HCT116 (cell line): ENCODE measurements at regions not wholly inside any gene's neighbourhood (a gene's known extent, or its start where the extent isn't known, plus 50 kb on each side); places are given as distances from the start of the nearest gene placed in this dataset.
A peak's percentile ranks its signal among the peaks of the same experiment; 100 is the strongest.

Experiments used
- ATAC-seq: fragments of 200-7000 bp; cut with Tn5 transposase; 2 replicates; pipeline ENCODE4 v1.9.1; 2020; ENCODE audit warnings: mild to moderate bottlenecking, moderate library complexity
- BruUV-seq: library from RNA; stranded (reverse); fragments of 400-500 nt; replicated peaks from 2 replicates; lab custom pipeline; 2021; lab: Mats Ljungman, UMichigan
- CTCF ChIA-PET: fragments of 300-600 bp; sonication (Branson Sonifier 250); formaldehyde crosslinking; loops from one replicate; lab custom pipeline; 2021; ENCODE audit warnings: antibody characterized with exemption; lab: Charles Lee
- POLR2A ChIA-PET: fragments of 300-600, 350-600 bp; sonication (Branson Sonifier 250); formaldehyde crosslinking; loops from one replicate; lab custom pipeline; 2021; ENCODE audit warnings: antibody characterized with exemption; lab: Charles Lee
- RAD21 ChIA-PET, 2 experiments: fragments of 300-600 bp; sonication (Branson Sonifier 250); formaldehyde crosslinking; loops; one replicate each; lab custom pipeline; 2023; ENCODE audit warnings: low total read pairs in 2 of 2; ENCODE audit not compliant: uncharacterized antibody in 2 of 2, unreplicated experiment in 2 of 2, low non-redundant PET in 1 of 2; lab: Charles Lee
- DNase-seq: peaks from one replicate; pipeline ENCODE4 v3.0.0-alpha.2; 2010; ENCODE audit warnings: low read depth, low spot score
- H2AFZ ChIP-seq: fragments of 200-600 bp; shearing (Covaris generic), sonication (generic); 2 replicates; pipeline ENCODE4 v1.6.1; 2017; ENCODE audit warnings: low read depth, mixed run types, mixed read lengths, antibody characterized with exemption, low read length; ENCODE audit not compliant: poor library complexity, severe bottlenecking
- H3K27ac ChIP-seq: 2 replicates; pipeline ENCODE4 v1.5.1; 2012; ENCODE audit warnings: low read depth, low read length
- H3K27me3 ChIP-seq: fragments of 200-600 bp; sonication (generic); 2 replicates; pipeline ENCODE4 v1.6.1; 2016; ENCODE audit warnings: mixed run types, low read length, mixed read lengths; ENCODE audit not compliant: insufficient read depth
- H3K36me3 ChIP-seq, 2 experiments: fragments of 200-500 bp in 1 of 2; fragments of 200-600 bp in 1 of 2; sonication (Bioruptor generic) in 1 of 2; sonication (generic) in 1 of 2; 2 replicates each; pipeline versions ENCODE4 v1.5.1 to v1.6.1; 2014 to 2016; ENCODE audit warnings: low read length in 2 of 2, inconsistent platforms in 1 of 2, mixed read lengths in 1 of 2, mixed run types in 1 of 2; ENCODE audit not compliant: insufficient read depth in 2 of 2, control insufficient read depth in 1 of 2
- H3K4me1 ChIP-seq, 2 experiments: fragments of 200-600 bp in 1 of 2; sonication (generic) in 1 of 2; 2 replicates each; pipeline versions ENCODE4 v1.5.1 to v1.6.1; 2012 to 2017; ENCODE audit warnings: low read length in 2 of 2, inconsistent platforms in 1 of 2, mild to moderate bottlenecking in 1 of 2, mixed read lengths in 1 of 2, mixed run types in 1 of 2, moderate library complexity in 1 of 2; ENCODE audit not compliant: insufficient read depth in 2 of 2, control insufficient read depth in 1 of 2
- H3K4me2 ChIP-seq: fragments of 200-600 bp; sonication (generic); 2 replicates; pipeline ENCODE4 v1.6.1; 2017; ENCODE audit warnings: mixed run types, low read length, mixed read lengths
- H3K4me3 ChIP-seq, 2 experiments: fragments of 200-600 bp in 1 of 2; sonication (generic) in 1 of 2; replicated peaks in 1 of 2; 2 replicates each; pipeline ENCODE4 v1.5.1; 2011 to 2016; ENCODE audit warnings: low read length in 2 of 2, control low read depth in 1 of 2, low read depth in 1 of 2, mild to moderate bottlenecking in 1 of 2, mixed read lengths in 1 of 2, mixed run types in 1 of 2
- H3K79me2 ChIP-seq: fragments of 200-600 bp; sonication (generic); 2 replicates; pipeline ENCODE4 v1.6.1; 2017; ENCODE audit warnings: mild to moderate bottlenecking, mixed run types, low read length, moderate library complexity, mixed read lengths; ENCODE audit not compliant: insufficient read depth
- H3K9ac ChIP-seq: fragments of 200-600 bp; sonication (generic); 2 replicates; pipeline ENCODE4 v1.6.1; 2016; ENCODE audit warnings: low read length, mixed read lengths
- H3K9me2 ChIP-seq: fragments of 200-600 bp; sonication (generic), shearing (Covaris generic); 2 replicates; pipeline ENCODE4 v1.6.1; 2017; ENCODE audit warnings: mixed run types, mild to moderate bottlenecking, moderate library complexity; ENCODE audit not compliant: insufficient read depth
- H3K9me3 ChIP-seq, 2 experiments: fragments of 200-500 bp in 1 of 2; fragments of 200-600 bp in 1 of 2; sonication (Bioruptor generic) in 1 of 2; sonication (generic) in 1 of 2; 2 replicates each; pipeline ENCODE4 v1.6.1; 2014 to 2017; ENCODE audit warnings: low read length in 2 of 2, mixed read lengths in 2 of 2, inconsistent platforms in 1 of 2, low read depth in 1 of 2, mild to moderate bottlenecking in 1 of 2, mixed run types in 1 of 2, moderate library complexity in 1 of 2; ENCODE audit not compliant: control insufficient read depth in 1 of 2, insufficient read depth in 1 of 2
- H4K20me1 ChIP-seq: fragments of 200-600 bp; sonication (generic), shearing (Covaris generic); 2 replicates; pipeline ENCODE4 v1.6.1; 2017; ENCODE audit warnings: mixed run types, mild to moderate bottlenecking, moderate library complexity; ENCODE audit not compliant: insufficient read depth
- ATF3 ChIP-seq: IDR thresholded peaks from 2 replicates; pipeline ENCODE4 v1.6.1; 2012
- CEBPB ChIP-seq: IDR thresholded peaks from 2 replicates; pipeline ENCODE4 v1.6.1; 2012; ENCODE audit warnings: low read depth
- EGR1 ChIP-seq: IDR thresholded peaks from 2 replicates; pipeline ENCODE4 v1.6.1; 2012; ENCODE audit warnings: low read depth
- ELF1 ChIP-seq: IDR thresholded peaks from 2 replicates; pipeline ENCODE4 v1.6.1; 2012; ENCODE audit warnings: low read depth, borderline replicate concordance
- EZH2 ChIP-seq: fragments of 200-600 bp; sonication (generic); IDR thresholded peaks from 2 replicates; pipeline ENCODE4 v1.6.1; 2017; ENCODE audit warnings: antibody characterized with exemption, mixed run types
- EZH2phosphoT487 ChIP-seq: fragments of 200-600 bp; IDR thresholded peaks from 2 replicates; pipeline ENCODE4 v1.6.1; 2018; ENCODE audit warnings: antibody characterized with exemption, borderline replicate concordance
- FOSL1 ChIP-seq: IDR thresholded peaks from 2 replicates; pipeline ENCODE4 v1.6.1; 2012; ENCODE audit warnings: low read depth
- JUND ChIP-seq: IDR thresholded peaks from 2 replicates; pipeline ENCODE4 v1.6.1; 2012
- POLR2AphosphoS5 ChIP-seq: IDR thresholded peaks from 2 replicates; pipeline ENCODE4 v1.6.1; 2011; ENCODE audit warnings: mild to moderate bottlenecking, low read depth, low read length, moderate library complexity
- intact Hi-C: fragments of 100-400 bp; cut with micrococcal nuclease; formaldehyde crosslinking; loops from 2 replicates; pipeline ENCODE4 v1.10.0; 2022
- TF ChIP-seq, protein P1 (sequence below): IDR thresholded peaks from 2 replicates; pipeline ENCODE4 v1.6.1; 2012; ENCODE audit warnings: low read depth
- TF ChIP-seq, protein P2 (sequence below), 3 experiments: fragments of 200-600 bp in 1 of 3; sonication (generic) in 1 of 3; IDR thresholded peaks in 2 of 3; conservative IDR thresholded peaks in 1 of 3; 2 replicates each; pipeline ENCODE4 v1.5.1; 2012 to 2017; ENCODE audit warnings: low read depth in 2 of 3, low read length in 2 of 3, antibody characterized with exemption in 1 of 3, borderline replicate concordance in 1 of 3, control low read depth in 1 of 3, mild to moderate bottlenecking in 1 of 3, mixed read lengths in 1 of 3, mixed run types in 1 of 3, moderate library complexity in 1 of 3; ENCODE audit not compliant: insufficient read depth in 1 of 3

GRCh38 chr18:54004828-54005227 is 219.6 kb downstream of the MBD2 start:
- CTCF ChIA-PET, result no interaction called here
- H3K9me3 ChIP-seq, result no peaks in the 10 kb centered on the region

DNA sequence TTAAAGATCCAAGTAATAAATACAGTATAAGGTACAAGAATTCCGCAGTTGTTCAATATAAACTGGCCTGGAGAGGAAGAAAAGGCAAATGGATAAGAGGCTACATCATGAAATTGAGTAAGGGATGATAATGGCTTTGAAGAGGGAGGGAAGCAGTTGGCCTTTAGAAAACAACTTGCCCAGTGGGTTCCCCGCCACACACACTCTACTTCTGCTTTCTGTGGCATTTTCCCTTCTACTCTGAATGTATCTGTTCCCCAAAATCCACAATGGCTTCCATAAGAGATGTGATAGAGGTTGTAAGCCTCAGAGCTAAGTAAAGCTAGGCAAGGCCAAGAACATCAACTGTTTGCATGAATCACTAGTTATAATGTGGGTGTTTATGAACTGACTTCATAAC is 221.3 kb downstream of the MBD2 start:
- Histone ChIP-seq H3K9me3 (no peaks in the 10 kb centered on the region), H3K79me2 (no peaks in the 10 kb centered on the region), H3K4me3 (no peak overlapping the region), H3K4me1 (no peaks in the 10 kb centered on the region), H3K36me3 (no peaks in the 10 kb centered on the region), H3K27ac (no peak overlapping the region), H2AFZ (no peak overlapping the region), H3K4me2 (no peak overlapping the region), H3K9me2 (no peaks in the 10 kb centered on the region), H3K9ac (no peak overlapping the region), H3K27me3 (no peaks in the 10 kb centered on the region), H4K20me1 (no peaks in the 10 kb centered on the region)
- TF ChIP-seq ATF3 (no peak), EZH2phosphoT487 (no peak), JUND (no peak), ELF1 (no peak), CEBPB (no peak), FOSL1 (no peak), POLR2AphosphoS5 (no peak), EGR1 (no peak), EZH2 (no peak)
- TF ChIP-seq, protein P1, sequence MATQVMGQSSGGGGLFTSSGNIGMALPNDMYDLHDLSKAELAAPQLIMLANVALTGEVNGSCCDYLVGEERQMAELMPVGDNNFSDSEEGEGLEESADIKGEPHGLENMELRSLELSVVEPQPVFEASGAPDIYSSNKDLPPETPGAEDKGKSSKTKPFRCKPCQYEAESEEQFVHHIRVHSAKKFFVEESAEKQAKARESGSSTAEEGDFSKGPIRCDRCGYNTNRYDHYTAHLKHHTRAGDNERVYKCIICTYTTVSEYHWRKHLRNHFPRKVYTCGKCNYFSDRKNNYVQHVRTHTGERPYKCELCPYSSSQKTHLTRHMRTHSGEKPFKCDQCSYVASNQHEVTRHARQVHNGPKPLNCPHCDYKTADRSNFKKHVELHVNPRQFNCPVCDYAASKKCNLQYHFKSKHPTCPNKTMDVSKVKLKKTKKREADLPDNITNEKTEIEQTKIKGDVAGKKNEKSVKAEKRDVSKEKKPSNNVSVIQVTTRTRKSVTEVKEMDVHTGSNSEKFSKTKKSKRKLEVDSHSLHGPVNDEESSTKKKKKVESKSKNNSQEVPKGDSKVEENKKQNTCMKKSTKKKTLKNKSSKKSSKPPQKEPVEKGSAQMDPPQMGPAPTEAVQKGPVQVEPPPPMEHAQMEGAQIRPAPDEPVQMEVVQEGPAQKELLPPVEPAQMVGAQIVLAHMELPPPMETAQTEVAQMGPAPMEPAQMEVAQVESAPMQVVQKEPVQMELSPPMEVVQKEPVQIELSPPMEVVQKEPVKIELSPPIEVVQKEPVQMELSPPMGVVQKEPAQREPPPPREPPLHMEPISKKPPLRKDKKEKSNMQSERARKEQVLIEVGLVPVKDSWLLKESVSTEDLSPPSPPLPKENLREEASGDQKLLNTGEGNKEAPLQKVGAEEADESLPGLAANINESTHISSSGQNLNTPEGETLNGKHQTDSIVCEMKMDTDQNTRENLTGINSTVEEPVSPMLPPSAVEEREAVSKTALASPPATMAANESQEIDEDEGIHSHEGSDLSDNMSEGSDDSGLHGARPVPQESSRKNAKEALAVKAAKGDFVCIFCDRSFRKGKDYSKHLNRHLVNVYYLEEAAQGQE, result no peak
- ATAC-seq (no peak), DNase-seq (no peak)
- RAD21 ChIA-PET, result no interaction called here
- CTCF ChIA-PET, result no interaction called here
- POLR2A ChIA-PET, result no interaction called here
- intact Hi-C loops, result no loop called here
- BruUV-seq, result no TSS peak

More at GRCh38 chr18:54004828-54005227, 219.6 kb downstream of the MBD2 start:
- intact Hi-C loops, result no loop called here
- H4K20me1 ChIP-seq, result no peaks in the 10 kb centered on the region
- no peaks in the 10 kb centered on the region for H3K27me3 ChIP-seq
- no peaks in the 10 kb centered on the region for H3K79me2 ChIP-seq
- DNase-seq (no peak), ATAC-seq (peak; percentile 79)
- no peak for TF ChIP-seq FOSL1
- TF ChIP-seq, protein P2, sequence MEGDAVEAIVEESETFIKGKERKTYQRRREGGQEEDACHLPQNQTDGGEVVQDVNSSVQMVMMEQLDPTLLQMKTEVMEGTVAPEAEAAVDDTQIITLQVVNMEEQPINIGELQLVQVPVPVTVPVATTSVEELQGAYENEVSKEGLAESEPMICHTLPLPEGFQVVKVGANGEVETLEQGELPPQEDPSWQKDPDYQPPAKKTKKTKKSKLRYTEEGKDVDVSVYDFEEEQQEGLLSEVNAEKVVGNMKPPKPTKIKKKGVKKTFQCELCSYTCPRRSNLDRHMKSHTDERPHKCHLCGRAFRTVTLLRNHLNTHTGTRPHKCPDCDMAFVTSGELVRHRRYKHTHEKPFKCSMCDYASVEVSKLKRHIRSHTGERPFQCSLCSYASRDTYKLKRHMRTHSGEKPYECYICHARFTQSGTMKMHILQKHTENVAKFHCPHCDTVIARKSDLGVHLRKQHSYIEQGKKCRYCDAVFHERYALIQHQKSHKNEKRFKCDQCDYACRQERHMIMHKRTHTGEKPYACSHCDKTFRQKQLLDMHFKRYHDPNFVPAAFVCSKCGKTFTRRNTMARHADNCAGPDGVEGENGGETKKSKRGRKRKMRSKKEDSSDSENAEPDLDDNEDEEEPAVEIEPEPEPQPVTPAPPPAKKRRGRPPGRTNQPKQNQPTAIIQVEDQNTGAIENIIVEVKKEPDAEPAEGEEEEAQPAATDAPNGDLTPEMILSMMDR (IDR thresholded peaks at IDR 0.05 in 2 of 3, conservative IDR thresholded peaks at IDR 0.05 in 1 of 3; ENCODE audit: borderline replicate concordance in 1 of 3, insufficient read depth in 1 of 3, low read depth in 2 of 3, low read length in 2 of 3), result peak in 2 of 3 experiments; percentile 22 to 27; a peak in 2 of 6 replicates
- H3K36me3 ChIP-seq, result no peaks in the 10 kb centered on the region
- H3K4me3 ChIP-seq, result no peak overlapping the region
- H3K9ac ChIP-seq, result no peak overlapping the region
- ChIA-PET POLR2A (no interaction called here), RAD21 (no interaction called here)
- no TSS peak for BruUV-seq
- H3K4me2 ChIP-seq, result no peak overlapping the region
- H2AFZ ChIP-seq, result no peak overlapping the region
- H3K4me1 ChIP-seq, result no peaks in the 10 kb centered on the region
- no peak overlapping the region for H3K27ac ChIP-seq
- H3K9me2 ChIP-seq, result no peaks in the 10 kb centered on the region
